ENCODE measurements at regions not wholly inside any gene's neighbourhood (a gene's known extent, or its start where the extent isn't known, plus 50 kb on each side); places are given as distances from the start of the nearest gene placed in this dataset.

GRCh38 chr12:18887368-18887767, 149.4 kb downstream of the CAPZA3 start:
- no peak for TF ChIP-seq EZH2 (IDR thresholded peaks at IDR 0.05; ENCODE audit: borderline replicate concordance, insufficient read depth, low read depth, low read length, poor library complexity, severe bottlenecking)
- no peak for TF ChIP-seq CTCF (IDR thresholded peaks at IDR 0.05)

Data from B cell (primary cell).